HepG2 (cell line): ENCODE measurements at regions not wholly inside any gene's neighbourhood (a gene's known extent, or its start where the extent isn't known, plus 50 kb on each side); places are given as distances from the start of the nearest gene placed in this dataset.

Experiments
- ATAC-seq: fragments of 200-7000 bp; cut with Tn5 transposase; 3 replicates; pipeline ENCODE4 v1.9.1; 2020; ENCODE audit warnings: mild to moderate bottlenecking, moderate library complexity
- BruUV-seq: library from RNA; stranded (reverse); fragments of 400-500 nt; replicated peaks from 2 replicates; lab custom pipeline; 2021; lab: Mats Ljungman, UMichigan
- CTCF ChIA-PET: fragments of 300-600 bp; formaldehyde crosslinking; extraction: SDS; loops from one replicate; lab custom pipeline; 2021; ENCODE audit warnings: low total read pairs, inconsistent platforms, low intra/inter-chr PET ratio; lab: Yijun Ruan, JAX
- POLR2A ChIA-PET: fragments of 350-600 bp; sonication (Branson Sonifier 250); formaldehyde crosslinking; loops from one replicate; lab custom pipeline; 2020; ENCODE audit warnings: antibody characterized with exemption, inconsistent platforms; lab: Yijun Ruan, JAX
- DNase-seq: peaks from one replicate; pipeline ENCODE4 v3.0.0-alpha.2; 2015; ENCODE audit warnings: low spot score
- FAIRE-seq: peaks from 3 replicates; lab custom pipeline; 2011; peaks lifted over from hg19 to GRCh38; lab: Jason Lieb, UNC
- H2AFZ ChIP-seq: one replicate; pipeline ENCODE4 v1.6.1; 2011; ENCODE audit warnings: low read length, inconsistent platforms
- H3K27ac ChIP-seq: fragments of 300-600 bp; 3 replicates; pipeline ENCODE4 v1.8.0; 2011; ENCODE audit warnings: mixed run types, mild to moderate bottlenecking, mixed read lengths, low read length, inconsistent platforms; ENCODE audit not compliant: insufficient read depth; ENCODE audit errors: extremely low read length
- H3K27me3 ChIP-seq, 2 experiments: fragments of 200-600 bp in 1 of 2; 2 replicates in 1 of 2; 3 replicates in 1 of 2; pipeline versions ENCODE4 v1.6.0 to v1.8.0; 2011; ENCODE audit warnings: low read length in 2 of 2, mild to moderate bottlenecking in 2 of 2, moderate library complexity in 2 of 2, inconsistent platforms in 1 of 2; ENCODE audit not compliant: insufficient read depth in 2 of 2, control insufficient read depth in 1 of 2
- H3K36me3 ChIP-seq, 2 experiments: fragments of 200-600 bp in 1 of 2; replicated peaks in 1 of 2; 2 replicates in 1 of 2; 3 replicates in 1 of 2; pipeline versions ENCODE4 v1.5.1 to v1.8.0; 2011; ENCODE audit warnings: low read length in 2 of 2, inconsistent platforms in 1 of 2; ENCODE audit not compliant: insufficient read depth in 2 of 2, control insufficient read depth in 1 of 2
- H3K4me1 ChIP-seq: 2 replicates; pipeline ENCODE4 v1.5.1; 2012; ENCODE audit warnings: low read length, inconsistent platforms; ENCODE audit not compliant: insufficient read depth
- H3K4me2 ChIP-seq: 2 replicates; pipeline ENCODE4 v1.6.0; 2011; ENCODE audit warnings: low read depth, low read length, inconsistent platforms
- H3K4me3 ChIP-seq, 3 experiments: fragments of 200-600 bp in 1 of 3; sonication (generic), shearing (Covaris generic) in 1 of 3; replicated peaks in 1 of 3; 2 replicates each; pipeline ENCODE4 v1.5.1; 2011 to 2016; ENCODE audit warnings: low read length in 3 of 3, inconsistent platforms in 2 of 3, low read depth in 2 of 3, mild to moderate bottlenecking in 2 of 3, control low read depth in 1 of 3, mixed read lengths in 1 of 3; ENCODE audit not compliant: insufficient read depth in 1 of 3
- H3K79me2 ChIP-seq: one replicate; pipeline ENCODE4 v1.6.1; 2011; ENCODE audit warnings: low read length, inconsistent platforms; ENCODE audit not compliant: insufficient read depth
- H3K9ac ChIP-seq: 2 replicates; pipeline ENCODE4 v1.6.0; 2011; ENCODE audit warnings: mild to moderate bottlenecking, low read depth, low read length, inconsistent platforms; ENCODE audit not compliant: insufficient read depth
- H3K9me3 ChIP-seq: 2 replicates; pipeline ENCODE4 v1.5.1; 2012; ENCODE audit warnings: mild to moderate bottlenecking, low read length
- H4K20me1 ChIP-seq: 2 replicates; pipeline ENCODE4 v1.6.0; 2011; ENCODE audit warnings: inconsistent platforms, mild to moderate bottlenecking, low read length, moderate library complexity; ENCODE audit not compliant: insufficient read depth
- PCBP2 ChIP-seq: fragments of 200-400 bp; formaldehyde crosslinking; optimal IDR thresholded peaks from 2 replicates; pipeline ENCODE3; 2018; ENCODE audit warnings: low read length, low read depth; ENCODE audit not compliant: poor library complexity, severe bottlenecking
- RAD21 ChIP-seq: fragments of 450-650 bp; formaldehyde crosslinking; IDR thresholded peaks from 2 replicates; pipeline ENCODE4 v1.5.0; 2020; ENCODE audit warnings: mild to moderate bottlenecking
- REXO4 ChIP-seq: sonication (generic); formaldehyde crosslinking; IDR thresholded peaks from 2 replicates; pipeline ENCODE4 v1.8.0; 2022; ENCODE audit warnings: missing genetic modification reagents, mild to moderate bottlenecking, borderline replicate concordance
- SPEN ChIP-seq: sonication (generic); formaldehyde crosslinking; IDR thresholded peaks from 2 replicates; pipeline ENCODE4 v1.5.1; 2020; ENCODE audit warnings: low read depth, mild to moderate bottlenecking, missing genetic modification reagents
- ZBTB39 ChIP-seq: sonication (generic); formaldehyde crosslinking; IDR thresholded peaks from 2 replicates; pipeline ENCODE4 v1.5.0; 2020; ENCODE audit warnings: missing genetic modification reagents
- ZGPAT ChIP-seq: IDR thresholded peaks from 2 replicates; pipeline ENCODE4 v1.6.1; 2016; ENCODE audit warnings: mild to moderate bottlenecking
- ZNF768 ChIP-seq: sonication (generic); formaldehyde crosslinking; IDR thresholded peaks from 2 replicates; pipeline ENCODE4 v1.4.0; 2020; ENCODE audit warnings: missing genetic modification reagents
- WGBS: methylation state at CpG from one replicate; pipeline ENCODE4 v1.1.6; 2017; ENCODE audit warnings: low lambda C conversion rate; 5-methylcytosine and 5-hydroxymethylcytosine counted together
- in situ Hi-C: cut with HindIII; loops from 2 replicates; pipeline ENCODE4 v1.10.0; 2017; ENCODE audit warnings: low pct_unique_long_range_greater_than_20kb; ENCODE audit not compliant: extremely low pct_ligation_motif_present
- intact Hi-C: fragments of 100-400 bp; cut with micrococcal nuclease; formaldehyde crosslinking; loops from one replicate; pipeline ENCODE4 v1.10.0; 2022; ENCODE audit not compliant: unreplicated experiment

- Histone ChIP-seq H3K27me3 (no peaks in the 10 kb centered on the region; a peak in 1 of 5 replicates), H3K79me2 (no peaks in the 10 kb centered on the region), H2AFZ (no peak overlapping the region), H3K9ac (no peak overlapping the region), H4K20me1 (no peaks in the 10 kb centered on the region), H3K4me3 (no peak overlapping the region), H3K27ac (no peak overlapping the region), H3K4me1 (0 out of 2 replicates have a peak, but pooled peaks cover 2% of the 10 kb centered on the region), H3K4me2 (no peak overlapping the region), H3K36me3 (no peaks in the 10 kb centered on the region), H3K9me3 (peaks cover 95% of the 10 kb centered on the region)
- ChIA-PET CTCF (no interaction called here), POLR2A (no interaction called here)
- FAIRE-seq (no peak), DNase-seq (no peak), ATAC-seq (no peak)
- 0% methylated on average over 1 of the region's 1 CpG for WGBS
- intact Hi-C loops: no loop called here
- TF ChIP-seq RAD21 (CRISPR knock-in tag): no peak
- no peak for TF ChIP-seq SPEN (CRISPR knock-in tag)
- TF ChIP-seq PCBP2: no peak
- TF ChIP-seq ZNF768 (CRISPR knock-in tag): no peak
- TF ChIP-seq REXO4 (CRISPR knock-in tag): no peak
- no peak for TF ChIP-seq ZGPAT (CRISPR knock-in tag)
- TF ChIP-seq ZBTB39 (CRISPR knock-in tag): no peak
- no TSS peak for BruUV-seq
- in situ Hi-C loops: no loop called here
Measured at GRCh38 chr4:14023896-14024295, 396.4 kb upstream of the BOD1L1 start.
